ENCODE measurements at regions not wholly inside any gene's neighbourhood (a gene's known extent, or its start where the extent isn't known, plus 50 kb on each side); places are given as distances from the start of the nearest gene placed in this dataset.

GRCh38 chr5:67249590-67249895 lies 52.9 kb upstream of the CD180 start:
- no peak for TF ChIP-seq CTCF (IDR thresholded peaks at IDR 0.05)
- no peak overlapping the region for H3K4me3 ChIP-seq
- no peak overlapping the region for H3K9ac ChIP-seq (ENCODE audit: low read depth in 2 of 2, low read length in 2 of 2)
- no peak for DNase-seq
- H3K27ac ChIP-seq = no peak overlapping the region
- no peaks in the 10 kb centered on the region for H3K9me3 ChIP-seq
- no peaks in the 10 kb centered on the region for H3K4me1 ChIP-seq
- H3K27me3 ChIP-seq = no peaks in the 10 kb centered on the region
- no peaks in the 10 kb centered on the region for H3K36me3 ChIP-seq
- intact Hi-C loops (cut with DNase I) = loop anchor here (10.0 kb wide), 2 partner anchors 245 to 1005 kb away; no protein-coding TSS in a partner anchor

GRCh38 chr5:67248703-67249589 lies 52.3 kb upstream of the CD180 start:
- Histone ChIP-seq H3K9me3 (no peaks in the 10 kb centered on the region), H3K4me1 (no peaks in the 10 kb centered on the region), H3K27ac (no peak overlapping the region), H3K4me3 (no peak overlapping the region), H3K36me3 (no peaks in the 10 kb centered on the region), H3K27me3 (no peaks in the 10 kb centered on the region), H3K9ac (ENCODE audit: low read depth in 2 of 2, low read length in 2 of 2) (no peak overlapping the region)
- no peak for TF ChIP-seq CTCF (IDR thresholded peaks at IDR 0.05)
- DNase-seq = no peak
- intact Hi-C loops (cut with DNase I) = loop anchor here (10.0 kb wide), 2 partner anchors 246 to 1006 kb away; no protein-coding TSS in a partner anchor

GRCh38 chr5:67246546-67247268 lies 50.1 kb upstream of the CD180 start:
- Histone ChIP-seq H3K4me3 (no peak overlapping the region), H3K27ac (no peak overlapping the region), H3K9ac (ENCODE audit: low read depth in 2 of 2, low read length in 2 of 2) (no peak overlapping the region), H3K36me3 (no peaks in the 10 kb centered on the region), H3K4me1 (no peaks in the 10 kb centered on the region), H3K9me3 (no peaks in the 10 kb centered on the region), H3K27me3 (no peaks in the 10 kb centered on the region)
- no peak for DNase-seq
- intact Hi-C loops (cut with DNase I) = loop anchor here (10.0 kb wide), 2 partner anchors 248 to 1008 kb away; no protein-coding TSS in a partner anchor
- TF ChIP-seq CTCF (IDR thresholded peaks at IDR 0.05) = no peak
